OCI-LY1 (cell line): ENCODE measurements at regions not wholly inside any gene's neighbourhood (a gene's known extent, or its start where the extent isn't known, plus 50 kb on each side); places are given as distances from the start of the nearest gene placed in this dataset.

ENCODE experiments used
- H2AFZ ChIP-seq: fragments of 200-600 bp; sonication (generic), shearing (Covaris generic); 2 replicates; pipeline ENCODE4 v1.6.0; 2014; ENCODE audit warnings: antibody characterized with exemption, mild to moderate bottlenecking, low read length
- H3F3A ChIP-seq: fragments of 200-600 bp; sonication (generic), shearing (Covaris generic); 2 replicates; pipeline ENCODE4 v1.6.0; 2014; ENCODE audit warnings: mild to moderate bottlenecking, antibody characterized with exemption, low read length, moderate library complexity; ENCODE audit not compliant: insufficient read depth
- H3K27ac ChIP-seq: fragments of 200-600 bp; sonication (generic); 2 replicates; pipeline ENCODE4 v1.5.1; 2014; ENCODE audit warnings: low read length, mixed run types, mild to moderate bottlenecking, low read depth; ENCODE audit not compliant: poor library complexity, severe bottlenecking
- H3K27me3 ChIP-seq: fragments of 200-600 bp; sonication (generic); 2 replicates; pipeline ENCODE4 v1.6.0; 2014; ENCODE audit warnings: antibody characterized with exemption, mild to moderate bottlenecking, low read length, moderate library complexity; ENCODE audit not compliant: insufficient read depth
- H3K36me3 ChIP-seq: fragments of 200-600 bp; sonication (generic); 2 replicates; pipeline ENCODE4 v1.6.1; 2014; ENCODE audit warnings: mild to moderate bottlenecking, antibody characterized with exemption, low read length, moderate library complexity, mixed read lengths; ENCODE audit not compliant: insufficient read depth
- H3K4me1 ChIP-seq: fragments of 200-600 bp; sonication (generic); 2 replicates; pipeline ENCODE4 v1.5.1; 2014; ENCODE audit warnings: mild to moderate bottlenecking, low read length, moderate library complexity; ENCODE audit not compliant: insufficient read depth, severe bottlenecking
- H3K4me2 ChIP-seq: fragments of 200-600 bp; sonication (generic), shearing (Covaris generic); 2 replicates; pipeline ENCODE4 v1.6.1; 2014; ENCODE audit warnings: low read length
- H3K4me3 ChIP-seq: fragments of 200-600 bp; sonication (generic); 2 replicates; pipeline ENCODE4 v1.5.1; 2014; ENCODE audit warnings: low read length, low read depth, mild to moderate bottlenecking, mixed read lengths; ENCODE audit not compliant: poor library complexity, severe bottlenecking
- H3K79me2 ChIP-seq: fragments of 200-600 bp; shearing (Covaris generic); 2 replicates; pipeline ENCODE4 v1.6.1; 2016; ENCODE audit warnings: mixed run types, low read length, mixed read lengths; ENCODE audit not compliant: insufficient read depth
- H3K9ac ChIP-seq: fragments of 200-600 bp; sonication (generic), shearing (Covaris generic); 2 replicates; pipeline ENCODE4 v1.6.1; 2014; ENCODE audit warnings: mild to moderate bottlenecking, low read length, mixed read lengths
- H3K9me2 ChIP-seq: fragments of 200-600 bp; sonication (generic), shearing (Covaris generic); 2 replicates; pipeline ENCODE4 v1.6.1; 2014; ENCODE audit warnings: low read depth, mild to moderate bottlenecking, low read length, mixed read lengths
- H3K9me3 ChIP-seq: fragments of 200-600 bp; shearing (Covaris generic); 2 replicates; pipeline ENCODE4 v1.6.1; 2014; ENCODE audit warnings: low read length, mixed read lengths
- H4K20me1 ChIP-seq: fragments of 200-600 bp; sonication (generic), shearing (Covaris generic); 2 replicates; pipeline ENCODE4 v1.6.0; 2016; ENCODE audit warnings: mild to moderate bottlenecking, low read length; ENCODE audit not compliant: insufficient read depth
- CTCF ChIP-seq: fragments of 200-600 bp; sonication (generic), shearing (Covaris generic); IDR thresholded peaks from 2 replicates; pipeline ENCODE4 v1.5.1; 2017; ENCODE audit warnings: mild to moderate bottlenecking, antibody characterized with exemption, low read length, moderate library complexity, mixed read lengths
- EZH2 ChIP-seq: fragments of 200-600 bp; sonication (generic), shearing (Covaris generic); IDR thresholded peaks from 2 replicates; pipeline ENCODE4 v1.8.0; 2017; ENCODE audit warnings: borderline replicate concordance, mixed run types, mild to moderate bottlenecking, antibody characterized with exemption, low read length, moderate library complexity, mixed read lengths

GRCh38 chr20:22241609-22242008 lies 342.8 kb downstream of the FOXA2 start:
- no peak overlapping the region for H2AFZ ChIP-seq

GRCh38 chr20:22232923-22233322 lies 351.4 kb downstream of the FOXA2 start:
- Histone ChIP-seq H4K20me1 (no peaks in the 10 kb centered on the region), H3K79me2 (no peaks in the 10 kb centered on the region), H3K9me2 (no peaks in the 10 kb centered on the region), H2AFZ (no peak overlapping the region), H3K36me3 (no peaks in the 10 kb centered on the region), H3K4me3 (no peak overlapping the region), H3K27ac (no peak overlapping the region), H3K4me1 (no peaks in the 10 kb centered on the region), H3K27me3 (no peaks in the 10 kb centered on the region; the same call in 1 of the 2 replicates), H3F3A (no peaks in the 10 kb centered on the region), H3K9ac (no peak overlapping the region), H3K4me2 (no peak overlapping the region), H3K9me3 (no peaks in the 10 kb centered on the region)
- TF ChIP-seq CTCF (no peak), EZH2 (no peak)

More at GRCh38 chr20:22241609-22242008, 342.8 kb downstream of the FOXA2 start:
- H3K9me3 ChIP-seq, result no peaks in the 10 kb centered on the region
- no peaks in the 10 kb centered on the region for H3F3A ChIP-seq
- no peak overlapping the region for H3K9ac ChIP-seq
- H3K4me3 ChIP-seq, result no peak overlapping the region
- no peak overlapping the region for H3K4me2 ChIP-seq
- H3K4me1 ChIP-seq, result no peaks in the 10 kb centered on the region
- H3K27ac ChIP-seq, result no peak overlapping the region
- no peaks in the 10 kb centered on the region for H3K36me3 ChIP-seq
- no peaks in the 10 kb centered on the region for H3K79me2 ChIP-seq
- H3K9me2 ChIP-seq, result no peaks in the 10 kb centered on the region
- TF ChIP-seq CTCF (no peak), EZH2 (no peak)
- no peaks in the 10 kb centered on the region for H3K27me3 ChIP-seq
- H4K20me1 ChIP-seq, result no peaks in the 10 kb centered on the region

- TF ChIP-seq EZH2, result no peak
- TF ChIP-seq CTCF, result no peak
- H2AFZ ChIP-seq, result no peak overlapping the region
- no peaks in the 10 kb centered on the region; the same call in 1 of the 2 replicates for H3K27me3 ChIP-seq
- H3K36me3 ChIP-seq, result no peaks in the 10 kb centered on the region
- no peaks in the 10 kb centered on the region for H3K79me2 ChIP-seq
- H3K4me3 ChIP-seq, result no peak overlapping the region
- H3K9me3 ChIP-seq, result no peaks in the 10 kb centered on the region
- H3K4me1 ChIP-seq, result no peaks in the 10 kb centered on the region
- no peaks in the 10 kb centered on the region for H3K9me2 ChIP-seq
- no peak overlapping the region for H3K4me2 ChIP-seq
- H3K27ac ChIP-seq, result no peak overlapping the region
- H4K20me1 ChIP-seq, result no peaks in the 10 kb centered on the region
- H3K9ac ChIP-seq, result no peak overlapping the region
- no peaks in the 10 kb centered on the region for H3F3A ChIP-seq
These were observed 351.9 kb downstream of the FOXA2 start for GRCh38 chr20:22232473-22232872.
